ENCODE measurements at regions not wholly inside any gene's neighbourhood (a gene's known extent, or its start where the extent isn't known, plus 50 kb on each side); places are given as distances from the start of the nearest gene placed in this dataset.

- Histone ChIP-seq H2AFZ (no peak overlapping the region), H3K36me3 (ENCODE audit: control insufficient read depth, insufficient read depth, low read length) (no peaks in the 10 kb centered on the region), H3K4me1 (no peaks in the 10 kb centered on the region), H3K27ac (no peak overlapping the region), H3K4me2 (ENCODE audit: low read length) (no peak overlapping the region), H3K27me3 (ENCODE audit: control insufficient read depth, insufficient read depth, low read length) (peaks cover 2% of the 10 kb centered on the region), H3K9ac (no peak overlapping the region), H3K9me3 (ENCODE audit: control insufficient read depth, low read length) (no peaks in the 10 kb centered on the region), H3K4me3 (ENCODE audit: low read depth, low read length) (no peak overlapping the region), H3K79me2 (no peaks in the 10 kb centered on the region)
- no peak for TF ChIP-seq CTCF (IDR thresholded peaks at IDR 0.05)
These were observed 559.8 kb downstream of the NPHP4 start for GRCh38 chr1:5432436-5432835.

DNA sequence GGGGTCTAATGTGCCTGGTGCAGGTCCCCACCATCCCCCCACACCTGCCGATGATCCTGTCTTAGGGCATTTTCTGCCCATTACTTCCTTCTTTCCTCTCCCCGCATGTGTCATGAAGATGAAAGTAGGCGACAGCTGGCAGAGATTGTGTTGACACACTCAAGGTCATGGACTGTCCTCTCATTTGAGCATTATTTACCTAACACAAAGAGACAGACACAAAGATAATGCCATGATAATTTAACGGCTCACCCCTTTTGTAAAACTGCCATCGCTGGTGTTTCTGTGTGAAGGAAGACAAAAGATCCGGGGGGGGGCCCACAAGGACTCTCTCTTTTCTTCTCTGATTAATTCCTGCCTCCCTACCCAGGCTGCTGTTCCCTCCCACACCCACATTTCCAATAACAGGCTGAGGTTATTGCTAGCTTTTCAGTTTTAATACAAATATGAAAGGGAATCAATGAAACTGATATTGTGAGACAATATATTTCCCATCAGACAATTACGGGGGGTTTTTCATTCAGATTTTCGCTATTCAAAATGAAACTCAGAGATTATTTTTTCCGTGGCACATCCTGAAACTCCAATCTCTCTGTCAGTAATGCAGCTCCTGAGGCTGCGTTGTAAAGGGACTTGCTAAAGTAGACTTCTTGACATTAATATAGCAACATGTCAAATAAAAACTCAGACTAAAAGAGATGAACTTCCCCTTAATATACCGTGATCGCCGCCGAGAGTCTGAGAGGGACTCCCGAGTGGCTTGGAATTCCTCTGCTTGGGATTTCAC is 561.1 kb downstream of the NPHP4 start:
- peaks cover 5% of the 10 kb centered on the region for H3K27me3 ChIP-seq (ENCODE audit: control insufficient read depth, insufficient read depth, low read length)
- no peak for TF ChIP-seq CTCF (IDR thresholded peaks at IDR 0.05)

GRCh38 chr1:5430136-5430535 is 562.1 kb downstream of the NPHP4 start:
- Histone ChIP-seq H3K9me3 (ENCODE audit: control insufficient read depth, low read length) (no peaks in the 10 kb centered on the region), H3K9ac (no peak overlapping the region), H3K27ac (no peak overlapping the region), H3K27me3 (ENCODE audit: control insufficient read depth, insufficient read depth, low read length) (peaks cover 5% of the 10 kb centered on the region), H3K36me3 (ENCODE audit: control insufficient read depth, insufficient read depth, low read length) (no peaks in the 10 kb centered on the region), H3K79me2 (no peaks in the 10 kb centered on the region), H3K4me3 (ENCODE audit: low read depth, low read length) (no peak overlapping the region), H3K4me1 (no peaks in the 10 kb centered on the region), H2AFZ (no peak overlapping the region), H3K4me2 (ENCODE audit: low read length) (no peak overlapping the region)
- no peak for TF ChIP-seq CTCF (IDR thresholded peaks at IDR 0.05)

More for the DNA sequence above, 561.1 kb downstream of the NPHP4 start:
- Histone ChIP-seq H3K4me2 (ENCODE audit: low read length) (no peak overlapping the region), H2AFZ (no peak overlapping the region), H3K27ac (no peak overlapping the region), H3K36me3 (ENCODE audit: control insufficient read depth, insufficient read depth, low read length) (no peaks in the 10 kb centered on the region), H3K9me3 (ENCODE audit: control insufficient read depth, low read length) (no peaks in the 10 kb centered on the region), H3K9ac (no peak overlapping the region), H3K79me2 (no peaks in the 10 kb centered on the region), H3K4me1 (no peaks in the 10 kb centered on the region), H3K4me3 (ENCODE audit: low read depth, low read length) (no peak overlapping the region)

- Histone ChIP-seq H3K9ac (no peak overlapping the region), H2AFZ (no peak overlapping the region), H3K79me2 (no peaks in the 10 kb centered on the region), H3K4me2 (ENCODE audit: low read length) (no peak overlapping the region), H3K4me3 (ENCODE audit: low read depth, low read length) (no peak overlapping the region), H3K36me3 (ENCODE audit: control insufficient read depth, insufficient read depth, low read length) (no peaks in the 10 kb centered on the region), H3K27ac (no peak overlapping the region), H3K27me3 (ENCODE audit: control insufficient read depth, insufficient read depth, low read length) (peaks cover 5% of the 10 kb centered on the region), H3K4me1 (no peaks in the 10 kb centered on the region), H3K9me3 (ENCODE audit: control insufficient read depth, low read length) (no peaks in the 10 kb centered on the region)
- TF ChIP-seq CTCF (IDR thresholded peaks at IDR 0.05) = no peak
These were observed 563.9 kb downstream of the NPHP4 start for GRCh38 chr1:5428351-5428750.
